CD4-positive, alpha-beta T cell treated with Interleukin-17A for 1 hour (primary cell): ENCODE measurements at regions not wholly inside any gene's neighbourhood (a gene's known extent, or its start where the extent isn't known, plus 50 kb on each side); places are given as distances from the start of the nearest gene placed in this dataset.

Experiments used
- DNase-seq: peaks from one replicate; pipeline ENCODE4 v3.0.0-alpha.2; 2020

GRCh38 chr6:145306489-145306888 lies 428.8 kb downstream of the EPM2A start:
- no peak for DNase-seq

GRCh38 chr6:145309842-145310535 lies 425.3 kb downstream of the EPM2A start:
- no peak for DNase-seq

- no peak for DNase-seq
Measured at GRCh38 chr6:145312481-145312880, 422.8 kb downstream of the EPM2A start.

- no peak for DNase-seq
Measured at GRCh38 chr6:145313041-145313855, 422.1 kb downstream of the EPM2A start.

- no peak for DNase-seq
Measured at GRCh38 chr6:145315982-145316600, 419.2 kb downstream of the EPM2A start.

- DNase-seq = no peak
Measured at GRCh38 chr6:145318952-145319351, 416.4 kb downstream of the EPM2A start.

- no peak for DNase-seq
Measured at GRCh38 chr6:145319605-145320004, 415.7 kb downstream of the EPM2A start.

GRCh38 chr6:145323646-145324045 lies 411.7 kb downstream of the EPM2A start:
- no peak for DNase-seq

GRCh38 chr6:145327586-145327985 lies 407.7 kb downstream of the EPM2A start:
- DNase-seq = no peak

GRCh38 chr6:145329257-145329656 lies 406.1 kb downstream of the EPM2A start:
- no peak for DNase-seq

- no peak for DNase-seq
Measured at GRCh38 chr6:145331066-145331465, 404.3 kb downstream of the EPM2A start.

- no peak for DNase-seq
Measured at GRCh38 chr6:145332011-145332410, 403.3 kb downstream of the EPM2A start.

GRCh38 chr6:145336119-145336518 lies 399.2 kb downstream of the EPM2A start:
- DNase-seq = no peak

- DNase-seq = no peak
Measured at GRCh38 chr6:145339089-145339488, 396.2 kb downstream of the EPM2A start.

- DNase-seq = no peak
Measured at GRCh38 chr6:145340256-145340655, 395.1 kb downstream of the EPM2A start.

- no peak for DNase-seq
Measured at GRCh38 chr6:145345094-145345493, 390.2 kb downstream of the EPM2A start.

- no peak for DNase-seq
Measured at GRCh38 chr6:145347216-145347615, 388.1 kb downstream of the EPM2A start.

GRCh38 chr6:145349950-145350510 lies 385.3 kb downstream of the EPM2A start:
- no peak for DNase-seq

GRCh38 chr6:145350928-145351327 lies 384.4 kb downstream of the EPM2A start:
- DNase-seq = no peak

- no peak for DNase-seq
Measured at GRCh38 chr6:145352382-145353080, 382.8 kb downstream of the EPM2A start.

GRCh38 chr6:145360865-145361264 lies 374.5 kb downstream of the EPM2A start:
- DNase-seq = no peak

GRCh38 chr6:145367149-145367548 lies 368.2 kb downstream of the EPM2A start:
- DNase-seq = no peak

GRCh38 chr6:145368075-145368474 lies 367.2 kb downstream of the EPM2A start:
- no peak for DNase-seq
